Right atrium auricular region (tissue), 2 donors: ENCODE measurements at regions not wholly inside any gene's neighbourhood (a gene's known extent, or its start where the extent isn't known, plus 50 kb on each side); places are given as distances from the start of the nearest gene placed in this dataset.

ENCODE experiments used
- DNase-seq: peaks from one replicate; pipeline ENCODE4 v3.0.0-alpha.2; 2019; ENCODE audit warnings: low spot score
- H3K27ac ChIP-seq, 2 donors: fragments of 200-600 bp; sonication (generic); 1 replicate in 1 of 2; 2 replicates in 1 of 2; pipeline ENCODE4 v1.5.1; 2016 to 2019
- H3K27me3 ChIP-seq, 2 donors: fragments of 200-600 bp; sonication (generic); one replicate each; pipeline versions ENCODE4 v1.5.1 to v1.6.0; 2017 to 2019
- H3K36me3 ChIP-seq: fragments of 200-600 bp; sonication (generic); one replicate; pipeline ENCODE4 v1.5.1; 2016
- H3K4me1 ChIP-seq, 2 donors: fragments of 200-600 bp; sonication (generic); one replicate each; pipeline versions ENCODE4 v1.5.1 to v1.6.0; 2017 to 2019
- H3K4me3 ChIP-seq, 2 donors: fragments of 200-600 bp; sonication (generic); 1 replicate in 1 of 2; 2 replicates in 1 of 2; pipeline ENCODE4 v1.5.1; 2017 to 2019; ENCODE audit warnings: mild to moderate bottlenecking in 1 of 2, moderate library complexity in 1 of 2
- H3K9me3 ChIP-seq, 2 donors: fragments of 200-600 bp; sonication (generic); one replicate each; pipeline ENCODE4 v1.5.1; 2019
- TF ChIP-seq, protein P1 (sequence below), 2 donors: fragments of 200-600 bp; sonication (generic); IDR thresholded peaks; one replicate each; pipeline ENCODE4 v1.5.1; 2019; ENCODE audit warnings: antibody characterized with exemption in 2 of 2

GRCh38 chr12:92359581-92360209 is 214.0 kb upstream of the BTG1 start:
- DNase-seq, result no peak
- TF ChIP-seq, protein P1, sequence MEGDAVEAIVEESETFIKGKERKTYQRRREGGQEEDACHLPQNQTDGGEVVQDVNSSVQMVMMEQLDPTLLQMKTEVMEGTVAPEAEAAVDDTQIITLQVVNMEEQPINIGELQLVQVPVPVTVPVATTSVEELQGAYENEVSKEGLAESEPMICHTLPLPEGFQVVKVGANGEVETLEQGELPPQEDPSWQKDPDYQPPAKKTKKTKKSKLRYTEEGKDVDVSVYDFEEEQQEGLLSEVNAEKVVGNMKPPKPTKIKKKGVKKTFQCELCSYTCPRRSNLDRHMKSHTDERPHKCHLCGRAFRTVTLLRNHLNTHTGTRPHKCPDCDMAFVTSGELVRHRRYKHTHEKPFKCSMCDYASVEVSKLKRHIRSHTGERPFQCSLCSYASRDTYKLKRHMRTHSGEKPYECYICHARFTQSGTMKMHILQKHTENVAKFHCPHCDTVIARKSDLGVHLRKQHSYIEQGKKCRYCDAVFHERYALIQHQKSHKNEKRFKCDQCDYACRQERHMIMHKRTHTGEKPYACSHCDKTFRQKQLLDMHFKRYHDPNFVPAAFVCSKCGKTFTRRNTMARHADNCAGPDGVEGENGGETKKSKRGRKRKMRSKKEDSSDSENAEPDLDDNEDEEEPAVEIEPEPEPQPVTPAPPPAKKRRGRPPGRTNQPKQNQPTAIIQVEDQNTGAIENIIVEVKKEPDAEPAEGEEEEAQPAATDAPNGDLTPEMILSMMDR (IDR thresholded peaks at IDR 0.05), result no peak
- no peaks in the 10 kb centered on the region for H3K27me3 ChIP-seq
- no peak overlapping the region for H3K27ac ChIP-seq
- H3K4me3 ChIP-seq, result no peak overlapping the region
- peaks cover 0 to 17% of the 10 kb centered on the region in 2 donors for H3K4me1 ChIP-seq
- no peaks in the 10 kb centered on the region for H3K36me3 ChIP-seq
- H3K9me3 ChIP-seq, result no peaks in the 10 kb centered on the region

DNA sequence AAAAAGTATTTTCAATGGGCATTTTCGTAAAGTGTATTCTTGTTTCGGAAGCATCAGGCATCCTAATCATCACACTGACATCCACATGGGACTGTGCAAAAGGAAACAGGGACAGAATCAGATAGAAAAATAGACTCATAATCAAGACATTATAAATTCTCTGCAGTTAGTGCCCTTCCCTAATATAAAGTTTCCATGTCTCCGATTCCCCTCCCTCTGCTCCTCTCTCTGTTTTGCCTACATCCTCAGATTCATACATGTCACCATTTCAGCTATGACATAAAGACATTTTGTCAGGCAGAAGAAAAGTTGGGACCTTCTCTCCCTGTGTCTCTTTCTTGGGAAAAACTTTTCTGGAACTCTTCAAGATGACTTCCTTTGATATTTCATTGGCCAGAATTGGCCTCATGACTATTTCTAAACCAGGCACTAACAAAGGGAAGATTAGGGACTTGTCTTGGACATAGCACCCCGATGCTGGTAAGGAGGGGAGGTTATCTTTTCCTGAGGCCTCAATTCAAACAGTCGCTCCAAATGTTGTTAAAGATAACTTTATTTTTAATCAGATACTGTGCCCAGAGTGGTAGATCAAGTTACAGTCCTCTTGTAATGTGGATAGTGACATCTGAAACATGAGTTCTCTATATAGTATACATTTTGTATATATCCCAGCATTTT is 212.1 kb upstream of the BTG1 start:
- no peaks in the 10 kb centered on the region for H3K9me3 ChIP-seq
- no peak overlapping the region for H3K4me3 ChIP-seq
- TF ChIP-seq, protein P1 (IDR thresholded peaks at IDR 0.05), result no peak
- no peaks in the 10 kb centered on the region for H3K27me3 ChIP-seq
- no peaks in the 10 kb centered on the region for H3K36me3 ChIP-seq
- no peak for DNase-seq
- H3K4me1 ChIP-seq, result no peaks in the 10 kb centered on the region
- H3K27ac ChIP-seq, result no peak overlapping the region

GRCh38 chr12:92356425-92356824 is 210.8 kb upstream of the BTG1 start:
- Histone ChIP-seq H3K4me1 (no peaks in the 10 kb centered on the region), H3K36me3 (no peaks in the 10 kb centered on the region), H3K27me3 (no peaks in the 10 kb centered on the region), H3K27ac (no peak overlapping the region), H3K4me3 (no peak overlapping the region), H3K9me3 (no peaks in the 10 kb centered on the region)
- no peak for DNase-seq
- TF ChIP-seq, protein P1 (IDR thresholded peaks at IDR 0.05), result no peak

DNA sequence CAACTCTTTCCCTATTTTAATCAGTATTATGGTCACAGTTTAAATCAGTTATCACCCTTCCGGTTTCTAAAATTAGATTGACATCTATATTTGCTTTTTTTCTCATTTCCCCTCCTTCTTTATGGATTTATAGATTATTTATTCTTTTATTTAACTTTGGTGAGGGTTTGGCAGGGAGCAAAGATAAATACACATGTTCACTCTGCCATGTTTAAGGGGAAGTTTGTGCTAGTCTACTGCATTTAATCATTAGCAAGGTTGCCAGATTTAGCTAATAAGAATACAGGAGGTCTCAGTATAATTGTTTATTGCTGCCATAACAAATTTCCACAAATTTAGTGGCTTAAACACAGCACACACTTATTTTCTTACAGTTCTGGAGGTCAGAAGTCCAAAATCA is 204.0 kb upstream of the BTG1 start:
- Histone ChIP-seq H3K36me3 (no peaks in the 10 kb centered on the region), H3K9me3 (no peaks in the 10 kb centered on the region), H3K27me3 (no peaks in the 10 kb centered on the region), H3K4me3 (no peak overlapping the region), H3K4me1 (no peaks in the 10 kb centered on the region), H3K27ac (no peak overlapping the region)
- DNase-seq, result no peak
- TF ChIP-seq, protein P1 (IDR thresholded peaks at IDR 0.05), result no peak

DNA sequence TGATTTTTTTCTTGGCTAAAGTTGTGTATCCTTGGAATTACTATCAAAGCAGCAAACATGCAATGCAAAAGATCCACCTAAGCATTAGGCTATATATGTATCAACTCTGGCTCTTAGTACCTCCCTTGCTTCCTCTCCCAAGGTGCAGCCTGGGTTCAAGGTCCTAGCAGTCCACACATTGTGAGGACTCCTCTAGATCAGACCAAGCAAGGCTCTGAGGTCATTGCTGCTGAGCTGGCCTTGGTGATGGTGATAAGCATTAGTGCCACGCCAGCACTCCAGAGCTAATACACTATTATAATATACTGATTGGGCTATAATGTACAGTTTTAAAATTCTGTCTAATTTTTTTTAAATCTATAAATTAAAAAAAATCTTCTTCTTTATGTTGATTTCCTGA is 196.9 kb upstream of the BTG1 start:
- H3K36me3 ChIP-seq, result no peaks in the 10 kb centered on the region
- TF ChIP-seq, protein P1 (IDR thresholded peaks at IDR 0.05), result no peak
- H3K4me1 ChIP-seq, result peaks cover 0 to 9% of the 10 kb centered on the region in 2 donors
- no peak overlapping the region for H3K4me3 ChIP-seq
- H3K27ac ChIP-seq, result no peak overlapping the region
- DNase-seq, result no peak
- no peaks in the 10 kb centered on the region for H3K9me3 ChIP-seq
- H3K27me3 ChIP-seq, result no peaks in the 10 kb centered on the region
